K562 (cell line): ENCODE measurements at regions not wholly inside any gene's neighbourhood (a gene's known extent, or its start where the extent isn't known, plus 50 kb on each side); places are given as distances from the start of the nearest gene placed in this dataset.

ENCODE experiments used
- AFF1 ChIP-seq, 2 experiments: fragments of 450-650 bp; IDR thresholded peaks; 2 replicates each; pipeline ENCODE4 v1.6.1; 2018; ENCODE audit warnings: mild to moderate bottlenecking in 2 of 2, low read depth in 1 of 2; ENCODE audit not compliant: partially characterized antibody in 2 of 2
- BHLHE40 ChIP-seq: IDR thresholded peaks from 2 replicates; pipeline ENCODE4 v1.6.1; 2011; ENCODE audit warnings: low read length, improper control_type of control experiment
- BRD4 ChIP-seq: fragments of 200-600 bp; sonication (generic); IDR thresholded peaks from 2 replicates; pipeline ENCODE4 v1.6.1; 2017; ENCODE audit warnings: inconsistent platforms
- CBFA2T2 ChIP-seq: fragments of 450-650 bp; conservative IDR thresholded peaks from 2 replicates; pipeline ENCODE4 v1.6.1; 2017; ENCODE audit warnings: mild to moderate bottlenecking
- CHD2 ChIP-seq: IDR thresholded peaks from 2 replicates; pipeline ENCODE4 v1.6.1; 2011; ENCODE audit warnings: low read depth, low read length
- ETS2 ChIP-seq: IDR thresholded peaks from 2 replicates; pipeline ENCODE4 v1.6.1; 2016; ENCODE audit warnings: borderline replicate concordance, missing genetic modification characterization, mild to moderate bottlenecking, moderate library complexity, missing compliant biosample characterization; ENCODE audit not compliant: poor library complexity, severe bottlenecking
- HMBOX1 ChIP-seq: sonication (generic); IDR thresholded peaks from 2 replicates; pipeline ENCODE4 v1.6.1; 2016
- PML ChIP-seq: IDR thresholded peaks from 2 replicates; pipeline ENCODE4 v1.6.1; 2012; ENCODE audit warnings: low read length, inconsistent platforms
- XRCC5 ChIP-seq: fragments of 200-400 bp; formaldehyde crosslinking; IDR thresholded peaks from 2 replicates; pipeline ENCODE4 v1.6.1; 2017; ENCODE audit warnings: low read depth, mild to moderate bottlenecking, low read length
- ZNF263 ChIP-seq: sonication (generic); formaldehyde crosslinking; IDR thresholded peaks from 2 replicates; pipeline ENCODE4 v1.8.0; 2022; ENCODE audit warnings: mild to moderate bottlenecking, missing genetic modification reagents, borderline replicate concordance
- ZNF316 ChIP-seq: fragments of 450-650 bp; IDR thresholded peaks from 2 replicates; pipeline ENCODE4 v1.6.1; 2016
- ZNF639 ChIP-seq, 2 experiments: fragments of 200-800 bp in 1 of 2; sonication (Bioruptor generic) in 1 of 2; sonication (generic) in 1 of 2; formaldehyde crosslinking in 1 of 2; IDR thresholded peaks in 1 of 2; conservative IDR thresholded peaks in 1 of 2; 2 replicates each; pipeline versions ENCODE4 v1.5.0 to v1.6.1; 2016 to 2020; ENCODE audit warnings: missing compliant biosample characterization in 1 of 2, missing genetic modification characterization in 1 of 2, missing genetic modification reagents in 1 of 2
- ZNF75A ChIP-seq: fragments of 450-650 bp; formaldehyde crosslinking; IDR thresholded peaks from 2 replicates; pipeline ENCODE4 v1.4.0; 2020; ENCODE audit warnings: mild to moderate bottlenecking
- TF ChIP-seq, protein P1 (sequence below): sonication (generic); formaldehyde crosslinking; IDR thresholded peaks from 2 replicates; pipeline ENCODE4 v1.9.0; 2022; ENCODE audit warnings: mild to moderate bottlenecking, missing genetic modification reagents
- TF ChIP-seq, protein P2 (sequence below): IDR thresholded peaks from 2 replicates; pipeline ENCODE4 v1.6.1; 2016; ENCODE audit warnings: missing genetic modification characterization, missing compliant biosample characterization
- TF ChIP-seq, protein P3 (sequence below): fragments of 200-800 bp; sonication (Bioruptor generic); IDR thresholded peaks from 2 replicates; pipeline ENCODE4 v1.6.1; 2017; ENCODE audit warnings: missing genetic modification characterization, missing compliant biosample characterization
- TF ChIP-seq, protein P4 (sequence below): sonication (generic); formaldehyde crosslinking; IDR thresholded peaks from 2 replicates; pipeline ENCODE4 v1.8.0; 2022; ENCODE audit warnings: mild to moderate bottlenecking, missing genetic modification reagents

GRCh38 chr20:36086767-36087166 is 67.8 kb upstream of the EPB41L1 start (continued):
- TF ChIP-seq AFF1 (IDR thresholded peaks at IDR 0.05; ENCODE audit: low read depth in 1 of 2, partially characterized antibody in 2 of 2) (no peak), HMBOX1 (peak; percentile 85), ZNF316 (0 out of 2 replicates have a peak, but pooled peaks have one; percentile 4), BRD4 (no peak), ZNF263 (CRISPR knock-in tag) (no peak), ETS2 (no peak), CHD2 (no peak), CBFA2T2 (no peak), PML (peak; percentile 54; the same call in 1 of the 2 replicates), BHLHE40 (0 out of 2 replicates have a peak, but pooled peaks have one; percentile 14), XRCC5 (no peak), ZNF75A (CRISPR knock-in tag) (no peak), ZNF639 (CRISPR knock-in tag; conservative IDR thresholded peaks at IDR 0.05 in 1 of 2, IDR thresholded peaks at IDR 0.05 in 1 of 2) (0 out of 4 replicates have a peak, but pooled peaks of 1 of the 2 experiments have one; percentile 19)
- TF ChIP-seq, protein P1, sequence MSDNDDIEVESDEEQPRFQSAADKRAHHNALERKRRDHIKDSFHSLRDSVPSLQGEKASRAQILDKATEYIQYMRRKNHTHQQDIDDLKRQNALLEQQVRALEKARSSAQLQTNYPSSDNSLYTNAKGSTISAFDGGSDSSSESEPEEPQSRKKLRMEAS (CRISPR knock-in tag): no peak
- TF ChIP-seq, protein P2, sequence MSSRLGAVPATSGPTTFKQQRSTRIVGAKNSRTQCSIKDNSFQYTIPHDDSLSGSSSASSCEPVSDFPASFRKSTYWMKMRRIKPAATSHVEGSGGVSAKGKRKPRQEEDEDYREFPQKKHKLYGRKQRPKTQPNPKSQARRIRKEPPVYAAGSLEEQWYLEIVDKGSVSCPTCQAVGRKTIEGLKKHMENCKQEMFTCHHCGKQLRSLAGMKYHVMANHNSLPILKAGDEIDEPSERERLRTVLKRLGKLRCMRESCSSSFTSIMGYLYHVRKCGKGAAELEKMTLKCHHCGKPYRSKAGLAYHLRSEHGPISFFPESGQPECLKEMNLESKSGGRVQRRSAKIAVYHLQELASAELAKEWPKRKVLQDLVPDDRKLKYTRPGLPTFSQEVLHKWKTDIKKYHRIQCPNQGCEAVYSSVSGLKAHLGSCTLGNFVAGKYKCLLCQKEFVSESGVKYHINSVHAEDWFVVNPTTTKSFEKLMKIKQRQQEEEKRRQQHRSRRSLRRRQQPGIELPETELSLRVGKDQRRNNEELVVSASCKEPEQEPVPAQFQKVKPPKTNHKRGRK: no peak
- TF ChIP-seq, protein P3, sequence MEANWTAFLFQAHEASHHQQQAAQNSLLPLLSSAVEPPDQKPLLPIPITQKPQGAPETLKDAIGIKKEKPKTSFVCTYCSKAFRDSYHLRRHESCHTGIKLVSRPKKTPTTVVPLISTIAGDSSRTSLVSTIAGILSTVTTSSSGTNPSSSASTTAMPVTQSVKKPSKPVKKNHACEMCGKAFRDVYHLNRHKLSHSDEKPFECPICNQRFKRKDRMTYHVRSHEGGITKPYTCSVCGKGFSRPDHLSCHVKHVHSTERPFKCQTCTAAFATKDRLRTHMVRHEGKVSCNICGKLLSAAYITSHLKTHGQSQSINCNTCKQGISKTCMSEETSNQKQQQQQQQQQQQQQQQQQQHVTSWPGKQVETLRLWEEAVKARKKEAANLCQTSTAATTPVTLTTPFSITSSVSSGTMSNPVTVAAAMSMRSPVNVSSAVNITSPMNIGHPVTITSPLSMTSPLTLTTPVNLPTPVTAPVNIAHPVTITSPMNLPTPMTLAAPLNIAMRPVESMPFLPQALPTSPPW (CRISPR knock-in tag): 0 out of 2 replicates have a peak, but pooled peaks have one; percentile 23
- TF ChIP-seq, protein P4, sequence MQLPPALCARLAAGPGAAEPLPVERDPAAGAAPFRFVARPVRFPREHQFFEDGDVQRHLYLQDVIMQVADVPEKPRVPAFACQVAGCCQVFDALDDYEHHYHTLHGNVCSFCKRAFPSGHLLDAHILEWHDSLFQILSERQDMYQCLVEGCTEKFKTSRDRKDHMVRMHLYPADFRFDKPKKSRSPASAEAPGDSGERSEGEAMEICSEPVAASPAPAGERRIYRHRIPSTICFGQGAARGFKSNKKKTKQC (CRISPR knock-in tag): no peak
